ENCODE measurements at regions not wholly inside any gene's neighbourhood (a gene's known extent, or its start where the extent isn't known, plus 50 kb on each side); places are given as distances from the start of the nearest gene placed in this dataset.

GRCh38 chr20:57848282-57848681 lies 138.5 kb upstream of the PMEPA1 start:
- CTCF ChIA-PET: no interaction called here
- Histone ChIP-seq H3K9me3 (replicated peaks; ENCODE audit: control insufficient read depth, insufficient read depth, low read length) (no peaks in the 10 kb centered on the region), H4K20me1 (replicated peaks; ENCODE audit: control insufficient read depth, extremely low read depth, insufficient read depth, low read length) (no peaks in the 10 kb centered on the region), H3K27ac (ENCODE audit: insufficient read depth, low read depth, low read length) (no peak overlapping the region), H3K4me1 (ENCODE audit: control insufficient read depth, extremely low read depth, insufficient read depth, low read length) (no peaks in the 10 kb centered on the region), H3K9ac (replicated peaks; ENCODE audit: extremely low read depth, insufficient read depth, low read length) (no peak overlapping the region), H2AFZ (ENCODE audit: low read depth, low read length) (no peak overlapping the region), H3K9me1 (replicated peaks; ENCODE audit: control insufficient read depth, extremely low read depth, insufficient read depth, low read length) (no peaks in the 10 kb centered on the region), H3K4me2 (ENCODE audit: insufficient read depth, low read length) (no peak overlapping the region), H3K36me3 (ENCODE audit: control insufficient read depth in 2 of 2, extremely low read depth in 1 of 2, insufficient read depth in 2 of 2, low read length in 2 of 2) (no peaks in the 10 kb centered on the region), H3K4me3 (replicated peaks in 1 of 3; ENCODE audit: insufficient read depth in 1 of 3, low read depth in 1 of 3, low read length in 3 of 3) (no peak overlapping the region), H3K79me2 (ENCODE audit: control insufficient read depth, insufficient read depth, low read length) (no peaks in the 10 kb centered on the region), H3K27me3 (ENCODE audit: control insufficient read depth in 2 of 2, insufficient read depth in 2 of 2, low read length in 2 of 2) (peaks cover 5 to 7% of the 10 kb centered on the region in 2 experiments)
- dilution Hi-C loops (cut with MboI; ENCODE audit: extremely low pct_ligation_motif_present, low sequenced_read_pairs): no loop called here
- no peak for DNase-seq (ENCODE audit: low read depth, low spot score)
- intact Hi-C loops (cut with micrococcal nuclease): no loop called here
- POLR2A ChIA-PET: no interaction called here
- TF ChIP-seq FOS (IDR thresholded peaks at IDR 0.05; ENCODE audit: borderline replicate concordance, insufficient read depth, low read length): no peak
- TF ChIP-seq, protein P1, sequence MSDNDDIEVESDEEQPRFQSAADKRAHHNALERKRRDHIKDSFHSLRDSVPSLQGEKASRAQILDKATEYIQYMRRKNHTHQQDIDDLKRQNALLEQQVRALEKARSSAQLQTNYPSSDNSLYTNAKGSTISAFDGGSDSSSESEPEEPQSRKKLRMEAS (IDR thresholded peaks at IDR 0.05; ENCODE audit: insufficient read depth, insufficient read length): no peak
- TF ChIP-seq EZH2 (IDR thresholded peaks at IDR 0.05; ENCODE audit: borderline replicate concordance, low read depth, low read length, severe bottlenecking): no peak
- no peak for TF ChIP-seq GATA2 (IDR thresholded peaks at IDR 0.05; ENCODE audit: insufficient read depth, insufficient read length, low read depth, low read length)
- TF ChIP-seq POLR2AphosphoS5 (IDR thresholded peaks at IDR 0.05; ENCODE audit: insufficient read depth, low read depth, low read length): no peak
- TF ChIP-seq CTCF (IDR thresholded peaks at IDR 0.05; ENCODE audit: extremely low read depth in 1 of 2, insufficient read depth in 1 of 2, low read depth in 1 of 2, low read length in 2 of 2): no peak
- TF ChIP-seq MYC (IDR thresholded peaks at IDR 0.05; ENCODE audit: low read depth, low read length): no peak
- TF ChIP-seq JUN (IDR thresholded peaks at IDR 0.05; ENCODE audit: borderline replicate concordance, insufficient read depth, insufficient read length, low read depth): no peak
- TF ChIP-seq POLR2A (IDR thresholded peaks at IDR 0.05; ENCODE audit: low read depth, low read length): no peak
- no peak for FAIRE-seq
- BruUV-seq (replicated peaks): no TSS peak
